Hepatic stellate cell (primary cell): ENCODE measurements at regions not wholly inside any gene's neighbourhood (a gene's known extent, or its start where the extent isn't known, plus 50 kb on each side); places are given as distances from the start of the nearest gene placed in this dataset.
"Not testable (repeated sequence)": the region's sequence is repeated elsewhere in the genome, so short reads cannot be mapped to it uniquely, and the experiment has no call there.

Experiments used
- DNase-seq: peaks from one replicate; pipeline ENCODE4 v3.0.0; 2011; ENCODE audit warnings: low spot score

- not testable (repeated sequence) for DNase-seq
Observed at GRCh38 chr7:14971678-14972077, 69.1 kb upstream of the DGKB start.

- DNase-seq: not testable (repeated sequence)
Observed at GRCh38 chr7:14967376-14967775, 64.8 kb upstream of the DGKB start.

- no peak for DNase-seq
Observed at GRCh38 chr7:14962778-14963177, 60.2 kb upstream of the DGKB start.

GRCh38 chr7:14960721-14961120 lies 58.2 kb upstream of the DGKB start:
- no peak for DNase-seq

GRCh38 chr7:14959339-14959738 lies 56.8 kb upstream of the DGKB start:
- DNase-seq: no peak

- DNase-seq: no peak
Observed at GRCh38 chr7:14954035-14954434, 51.5 kb upstream of the DGKB start.
